Caco-2 (cell line): ENCODE measurements at regions not wholly inside any gene's neighbourhood (a gene's known extent, or its start where the extent isn't known, plus 50 kb on each side); places are given as distances from the start of the nearest gene placed in this dataset.

Experiments used
- BruUV-seq: library from RNA; stranded (reverse); fragments of 400-500 nt; replicated peaks from 2 replicates; lab custom pipeline; 2021; lab: Mats Ljungman, UMichigan
- CTCF ChIA-PET: fragments of 300-600 bp; sonication (Branson Sonifier 250); formaldehyde crosslinking; loops from one replicate; lab custom pipeline; 2022; ENCODE audit warnings: antibody characterized with exemption; lab: Charles Lee
- POLR2A ChIA-PET: fragments of 300-600 bp; sonication (Branson Sonifier 250); formaldehyde crosslinking; loops from one replicate; lab custom pipeline; 2022; ENCODE audit warnings: antibody characterized with exemption; lab: Charles Lee
- DNase-seq, 2 experiments: peaks; one replicate each; pipeline versions ENCODE4 v3.0.0 to v3.0.0-alpha.2; 2020 to 2022
- H3K27me3 ChIP-seq: replicated peaks from 2 replicates; pipeline ENCODE4 v1.6.0; 2011; ENCODE audit warnings: low read length; ENCODE audit not compliant: control insufficient read depth, insufficient read depth
- H3K36me3 ChIP-seq: 2 replicates; pipeline ENCODE4 v1.5.1; 2011; ENCODE audit warnings: low read length; ENCODE audit not compliant: control insufficient read depth, insufficient read depth
- H3K4me1 ChIP-seq: fragments of 250-450 bp; sonication (Bioruptor Pico); 2 replicates; pipeline ENCODE4 v1.5.1; 2020; ENCODE audit warnings: mild to moderate bottlenecking
- H3K4me3 ChIP-seq: 2 replicates; pipeline ENCODE4 v1.5.1; 2011; ENCODE audit warnings: low read depth, mild to moderate bottlenecking, control low read depth, low read length
- H3K9me3 ChIP-seq: fragments of 250-450 bp; sonication (Bioruptor Pico); 2 replicates; pipeline ENCODE4 v1.5.1; 2020; ENCODE audit warnings: mild to moderate bottlenecking, moderate library complexity
- H3K27ac Mint-ChIP-seq: one replicate; pipeline ENCODE4 v1.8.0; 2022; ENCODE audit warnings: mixed read lengths; ENCODE audit not compliant: unreplicated experiment
- H3K27me3 Mint-ChIP-seq: one replicate; pipeline ENCODE4 v1.8.0; 2022; ENCODE audit warnings: mixed read lengths; ENCODE audit not compliant: insufficient read depth, unreplicated experiment
- H3K36me3 Mint-ChIP-seq: one replicate; pipeline ENCODE4 v1.8.0; 2022; ENCODE audit warnings: mild to moderate bottlenecking, mixed read lengths; ENCODE audit not compliant: insufficient read depth, unreplicated experiment
- H3K4me1 Mint-ChIP-seq: one replicate; pipeline ENCODE4 v1.8.0; 2022; ENCODE audit warnings: low read depth, mixed read lengths; ENCODE audit not compliant: unreplicated experiment
- H3K4me3 Mint-ChIP-seq: one replicate; pipeline ENCODE4 v1.8.0; 2022; ENCODE audit warnings: mild to moderate bottlenecking, moderate library complexity, mixed read lengths; ENCODE audit not compliant: unreplicated experiment
- H3K9me3 Mint-ChIP-seq: one replicate; pipeline ENCODE4 v1.8.0; 2022; ENCODE audit warnings: mixed read lengths; ENCODE audit not compliant: unreplicated experiment
- intact Hi-C: fragments of 100-400 bp; cut with micrococcal nuclease; formaldehyde crosslinking; loops from one replicate; pipeline ENCODE4 v1.10.0; 2022; ENCODE audit not compliant: unreplicated experiment
- TF ChIP-seq, protein P1 (sequence below), 2 experiments: fragments of 200-600 bp in 1 of 2; IDR thresholded peaks; 1 replicate in 1 of 2; 2 replicates in 1 of 2; pipeline versions ENCODE4 v1.5.1 to v1.8.0; 2011 to 2022; ENCODE audit warnings: antibody characterized with exemption in 1 of 2, control low read depth in 1 of 2, inconsistent platforms in 1 of 2, low read depth in 1 of 2, low read length in 1 of 2, mild to moderate bottlenecking in 1 of 2, moderate library complexity in 1 of 2; ENCODE audit not compliant: insufficient read depth in 1 of 2, severe bottlenecking in 1 of 2, unreplicated experiment in 1 of 2

GRCh38 chr5:20648981-20649380, 661.0 kb upstream of the CDH18 start:
- DNase-seq: no peak
- H3K27me3 ChIP-seq: no peaks in the 10 kb centered on the region
- no peaks in the 10 kb centered on the region for H3K9me3 ChIP-seq
- H3K4me1 ChIP-seq: no peaks in the 10 kb centered on the region
- ChIA-PET POLR2A (no interaction called here), CTCF (no interaction called here)
- no peaks in the 10 kb centered on the region for H3K36me3 ChIP-seq
- Mint-ChIP-seq H3K4me3 (no peak overlapping the region), H3K27me3 (no peaks in the 10 kb centered on the region), H3K36me3 (no peaks in the 10 kb centered on the region), H3K27ac (no peak overlapping the region), H3K9me3 (no peaks in the 10 kb centered on the region), H3K4me1 (no peaks in the 10 kb centered on the region)
- intact Hi-C loops: no loop called here
- BruUV-seq: no TSS peak
- TF ChIP-seq, protein P1, sequence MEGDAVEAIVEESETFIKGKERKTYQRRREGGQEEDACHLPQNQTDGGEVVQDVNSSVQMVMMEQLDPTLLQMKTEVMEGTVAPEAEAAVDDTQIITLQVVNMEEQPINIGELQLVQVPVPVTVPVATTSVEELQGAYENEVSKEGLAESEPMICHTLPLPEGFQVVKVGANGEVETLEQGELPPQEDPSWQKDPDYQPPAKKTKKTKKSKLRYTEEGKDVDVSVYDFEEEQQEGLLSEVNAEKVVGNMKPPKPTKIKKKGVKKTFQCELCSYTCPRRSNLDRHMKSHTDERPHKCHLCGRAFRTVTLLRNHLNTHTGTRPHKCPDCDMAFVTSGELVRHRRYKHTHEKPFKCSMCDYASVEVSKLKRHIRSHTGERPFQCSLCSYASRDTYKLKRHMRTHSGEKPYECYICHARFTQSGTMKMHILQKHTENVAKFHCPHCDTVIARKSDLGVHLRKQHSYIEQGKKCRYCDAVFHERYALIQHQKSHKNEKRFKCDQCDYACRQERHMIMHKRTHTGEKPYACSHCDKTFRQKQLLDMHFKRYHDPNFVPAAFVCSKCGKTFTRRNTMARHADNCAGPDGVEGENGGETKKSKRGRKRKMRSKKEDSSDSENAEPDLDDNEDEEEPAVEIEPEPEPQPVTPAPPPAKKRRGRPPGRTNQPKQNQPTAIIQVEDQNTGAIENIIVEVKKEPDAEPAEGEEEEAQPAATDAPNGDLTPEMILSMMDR (IDR thresholded peaks at IDR 0.05; ENCODE audit: insufficient read depth in 1 of 2, low read depth in 1 of 2, low read length in 1 of 2, severe bottlenecking in 1 of 2, unreplicated experiment in 1 of 2): no peak
- H3K4me3 ChIP-seq: no peak overlapping the region

DNA sequence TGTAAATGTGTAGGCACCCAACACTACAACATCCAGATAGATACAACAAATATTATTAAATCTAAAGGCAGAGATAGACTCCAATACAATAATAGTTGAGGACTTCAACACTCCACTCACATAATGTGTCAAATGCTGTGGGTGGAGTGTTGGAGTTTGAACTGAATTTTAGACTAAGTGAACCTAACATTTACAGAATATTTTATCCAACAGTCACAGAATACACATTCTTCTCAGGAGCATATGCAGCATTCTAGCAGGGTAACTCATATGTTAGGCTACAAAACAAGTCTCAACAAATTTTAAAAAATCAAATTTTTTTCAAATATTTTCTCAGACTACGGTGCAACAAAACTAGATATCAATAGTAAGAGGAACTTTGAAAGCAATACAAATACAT, 648.7 kb upstream of the CDH18 start:
- H3K4me3 Mint-ChIP-seq: no peak overlapping the region
- no TSS peak for BruUV-seq
- intact Hi-C loops: no loop called here

DNA sequence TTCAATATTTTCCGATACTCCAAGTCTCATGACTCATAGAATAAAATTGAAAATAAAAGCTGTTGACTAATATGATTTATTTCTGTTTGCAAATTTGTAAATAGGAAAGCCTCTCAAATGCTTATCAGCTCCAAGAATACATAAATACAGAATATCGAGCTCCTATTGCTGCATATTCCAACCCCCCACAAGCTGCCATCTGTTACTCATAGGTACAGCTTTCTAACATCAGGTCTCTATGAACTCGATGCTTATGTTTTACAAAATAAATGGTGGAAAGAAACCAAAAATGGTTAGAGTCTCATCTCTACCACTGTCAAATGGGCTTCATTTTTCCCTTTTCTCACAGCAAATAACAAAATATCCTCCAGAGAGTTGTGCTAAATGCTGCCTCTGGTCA, 631.6 kb upstream of the CDH18 start:
- H3K36me3 ChIP-seq: no peaks in the 10 kb centered on the region
- Mint-ChIP-seq H3K27me3 (no peaks in the 10 kb centered on the region), H3K27ac (no peak overlapping the region), H3K36me3 (no peaks in the 10 kb centered on the region), H3K4me3 (no peak overlapping the region), H3K9me3 (no peaks in the 10 kb centered on the region), H3K4me1 (no peaks in the 10 kb centered on the region)
- BruUV-seq: no TSS peak
- H3K9me3 ChIP-seq: no peaks in the 10 kb centered on the region
- TF ChIP-seq, protein P1 (IDR thresholded peaks at IDR 0.05; ENCODE audit: insufficient read depth in 1 of 2, low read depth in 1 of 2, low read length in 1 of 2, severe bottlenecking in 1 of 2, unreplicated experiment in 1 of 2): no peak
- DNase-seq: no peak
- ChIA-PET CTCF (no interaction called here), POLR2A (no interaction called here)
- no peaks in the 10 kb centered on the region for H3K27me3 ChIP-seq
- H3K4me3 ChIP-seq: no peak overlapping the region
- intact Hi-C loops: no loop called here
- no peaks in the 10 kb centered on the region for H3K4me1 ChIP-seq

More for the DNA sequence above, 648.7 kb upstream of the CDH18 start:
- Mint-ChIP-seq H3K36me3 (no peaks in the 10 kb centered on the region), H3K4me1 (no peaks in the 10 kb centered on the region), H3K27ac (no peak overlapping the region), H3K9me3 (no peaks in the 10 kb centered on the region), H3K27me3 (peaks cover 2% of the 10 kb centered on the region)
- ChIA-PET POLR2A (no interaction called here), CTCF (no interaction called here)
- TF ChIP-seq, protein P1 (IDR thresholded peaks at IDR 0.05; ENCODE audit: insufficient read depth in 1 of 2, low read depth in 1 of 2, low read length in 1 of 2, severe bottlenecking in 1 of 2, unreplicated experiment in 1 of 2): no peak
- no peaks in the 10 kb centered on the region for H3K9me3 ChIP-seq
- no peaks in the 10 kb centered on the region for H3K36me3 ChIP-seq
- H3K4me1 ChIP-seq: no peaks in the 10 kb centered on the region
- no peaks in the 10 kb centered on the region for H3K27me3 ChIP-seq
- H3K4me3 ChIP-seq: no peak overlapping the region
- no peak for DNase-seq
